Heart right ventricle (tissue), 16 donors: ENCODE measurements at regions not wholly inside any gene's neighbourhood (a gene's known extent, or its start where the extent isn't known, plus 50 kb on each side); places are given as distances from the start of the nearest gene placed in this dataset.
"Not testable (repeated sequence)": the region's sequence is repeated elsewhere in the genome, so short reads cannot be mapped to it uniquely, and the experiment has no call there.

ENCODE experiments used
- ATAC-seq, 8 donors: fragments of 200-7000 bp; cut with Tn5 transposase; one replicate each; pipeline ENCODE4 v1.9.1; 2020; ENCODE audit warnings: mild to moderate bottlenecking in 8 of 8, moderate library complexity in 8 of 8, moderate number of reproducible peaks in 1 of 8
- DNase-seq, 2 donors: peaks; one replicate each; pipeline ENCODE4 v3.0.0-alpha.2; 2020
- H3K27ac ChIP-seq, 10 donors: fragments of 200-600 bp; sonication (generic) in 2 of 10; one replicate each; pipeline versions ENCODE4 v1.5.0 to v1.8.0; 2020 to 2022; ENCODE audit warnings: mild to moderate bottlenecking in 3 of 10
- H3K27me3 ChIP-seq, 7 donors: fragments of 200-600 bp; one replicate each; pipeline ENCODE4 v1.8.0; 2021 to 2022; ENCODE audit warnings: mild to moderate bottlenecking in 2 of 7
- H3K36me3 ChIP-seq, 9 donors: fragments of 200-600 bp; sonication (generic) in 1 of 9; one replicate each; pipeline versions ENCODE4 v1.5.0 to v1.8.0; 2020 to 2022; ENCODE audit warnings: mild to moderate bottlenecking in 2 of 9
- H3K4me1 ChIP-seq, 9 donors: fragments of 200-600 bp; sonication (generic) in 1 of 9; one replicate each; pipeline versions ENCODE4 v1.5.0 to v1.8.0; 2020 to 2022; ENCODE audit warnings: mild to moderate bottlenecking in 4 of 9
- H3K4me3 ChIP-seq, 10 donors: fragments of 200-600 bp; sonication (generic) in 2 of 10; one replicate each; pipeline versions ENCODE4 v1.5.0 to v1.8.0; 2020 to 2022; ENCODE audit warnings: mild to moderate bottlenecking in 7 of 10, moderate library complexity in 2 of 10
- H3K9me3 ChIP-seq, 11 donors: fragments of 200-600 bp in 10 of 11; sonication (generic) in 2 of 11; one replicate each; pipeline versions ENCODE4 v1.5.0 to v1.8.0; 2013 to 2022; ENCODE audit warnings: mild to moderate bottlenecking in 2 of 11, control low read depth in 1 of 11, moderate library complexity in 1 of 11
- WGBS, 2 donors: extraction: QIAGEN DNeasy Blood & Tissue Kit; methylation state at CpG; one replicate each; pipeline ENCODE4 v1.1.7; 2013; ENCODE audit warnings: inconsistent platforms in 1 of 2; 5-methylcytosine and 5-hydroxymethylcytosine counted together
- intact Hi-C, 10 donors: fragments of 100-400 bp; cut with DNase I; formaldehyde crosslinking; loops; one replicate each; pipeline versions ENCODE4 v1.11.1 to v1.14.2; 2022
- TF ChIP-seq, protein P1 (sequence below), 9 donors: fragments of 200-600 bp; sonication (generic) in 2 of 9; IDR thresholded peaks; one replicate each; pipeline versions ENCODE4 v1.5.0 to v1.8.0; 2021 to 2022; ENCODE audit warnings: antibody characterized with exemption in 9 of 9, mild to moderate bottlenecking in 5 of 9, moderate library complexity in 1 of 9
- donor health status: Arrhythmogenic right ventricular cardiomyopathy.
- donor health status: ischemic (EF 13 %, LVEDD 7.1; RV severe dilation, severe dysfunction).
- donor health status: healthy with polysubstance abuse.
- donor health status: DM: no; HTN: yes; CAD: no.
- donor health status: DM: no; HTN: no; CAD: no.
- donor health status: ischemic (EF 25% LVEDD 6.9; RV normal size, moderate dysfunction).
- donor health status: ischemic (EF 25% LVEDD 5.7; RV mildly dilated, moderate dysfunction).
- donor health status: healthy.
- donor health status: DM: yes; HTN: yes; CAD: no.
- donor health status: Ischemic cardiomyopathy.
- donor health status: ischemic (EF 35%, LVEDD 5.7; RV mildly dilated, moderate dysfunction).
- donor health status: nonischemic (EF 11% LVEDD 7.7; RV severe dilation, severe dysfunction).
- donor health status: DM: yes; HTN: yes; CAD: no.
- donor health status: PGD.
- donor health status: ischemic (EF 29% LVEDD 5.4; RV normal size, mild dysfunction).
- donor health status: nonischemic (EF 23%, LVEDD 6.1; RV moderate dilation, normal function).

DNA sequence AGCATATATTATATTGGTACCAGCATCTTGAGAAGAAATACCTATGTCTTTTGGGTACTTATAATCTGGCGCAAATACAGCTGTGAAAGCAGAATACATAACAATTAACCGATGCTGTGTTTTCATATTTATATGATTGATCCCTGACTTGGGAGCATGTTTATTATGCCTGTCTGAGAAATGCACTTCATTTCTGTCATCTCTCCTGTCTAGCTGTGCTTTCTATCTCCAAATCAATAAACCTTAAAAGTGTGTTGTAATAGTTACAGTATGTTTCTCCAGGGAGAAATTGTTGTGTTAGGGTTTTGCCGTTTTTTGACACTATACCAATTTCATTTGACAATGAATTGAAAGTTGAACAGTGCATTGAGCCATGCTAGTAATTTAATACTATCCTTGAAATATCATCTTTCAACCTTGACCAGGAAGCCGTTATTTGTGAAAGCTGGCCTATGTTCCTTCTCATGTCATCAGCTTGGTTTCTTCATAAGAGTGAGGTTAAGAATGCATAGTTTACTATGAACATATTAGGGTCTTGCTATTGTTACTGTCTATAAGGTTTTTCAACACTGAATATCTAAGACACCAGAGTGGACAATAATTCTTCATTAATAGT, 206.2 kb upstream of the PCDH18 start:
- Histone ChIP-seq H3K36me3 (no peaks in the 10 kb centered on the region), H3K9me3 (peaks cover 0 to 2% (median 0%) of the 10 kb centered on the region in 11 donors), H3K27me3 (no peaks in the 10 kb centered on the region), H3K27ac (no peak overlapping the region), H3K4me1 (no peaks in the 10 kb centered on the region), H3K4me3 (no peak overlapping the region)
- TF ChIP-seq, protein P1, sequence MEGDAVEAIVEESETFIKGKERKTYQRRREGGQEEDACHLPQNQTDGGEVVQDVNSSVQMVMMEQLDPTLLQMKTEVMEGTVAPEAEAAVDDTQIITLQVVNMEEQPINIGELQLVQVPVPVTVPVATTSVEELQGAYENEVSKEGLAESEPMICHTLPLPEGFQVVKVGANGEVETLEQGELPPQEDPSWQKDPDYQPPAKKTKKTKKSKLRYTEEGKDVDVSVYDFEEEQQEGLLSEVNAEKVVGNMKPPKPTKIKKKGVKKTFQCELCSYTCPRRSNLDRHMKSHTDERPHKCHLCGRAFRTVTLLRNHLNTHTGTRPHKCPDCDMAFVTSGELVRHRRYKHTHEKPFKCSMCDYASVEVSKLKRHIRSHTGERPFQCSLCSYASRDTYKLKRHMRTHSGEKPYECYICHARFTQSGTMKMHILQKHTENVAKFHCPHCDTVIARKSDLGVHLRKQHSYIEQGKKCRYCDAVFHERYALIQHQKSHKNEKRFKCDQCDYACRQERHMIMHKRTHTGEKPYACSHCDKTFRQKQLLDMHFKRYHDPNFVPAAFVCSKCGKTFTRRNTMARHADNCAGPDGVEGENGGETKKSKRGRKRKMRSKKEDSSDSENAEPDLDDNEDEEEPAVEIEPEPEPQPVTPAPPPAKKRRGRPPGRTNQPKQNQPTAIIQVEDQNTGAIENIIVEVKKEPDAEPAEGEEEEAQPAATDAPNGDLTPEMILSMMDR (IDR thresholded peaks at IDR 0.05), result no peak
- 77 to 78% methylated on average over 4 of the region's 4 CpGs for WGBS, 2 donors
- ATAC-seq, result no peak
- intact Hi-C loops, result no loop called here
- DNase-seq, result no peak

DNA sequence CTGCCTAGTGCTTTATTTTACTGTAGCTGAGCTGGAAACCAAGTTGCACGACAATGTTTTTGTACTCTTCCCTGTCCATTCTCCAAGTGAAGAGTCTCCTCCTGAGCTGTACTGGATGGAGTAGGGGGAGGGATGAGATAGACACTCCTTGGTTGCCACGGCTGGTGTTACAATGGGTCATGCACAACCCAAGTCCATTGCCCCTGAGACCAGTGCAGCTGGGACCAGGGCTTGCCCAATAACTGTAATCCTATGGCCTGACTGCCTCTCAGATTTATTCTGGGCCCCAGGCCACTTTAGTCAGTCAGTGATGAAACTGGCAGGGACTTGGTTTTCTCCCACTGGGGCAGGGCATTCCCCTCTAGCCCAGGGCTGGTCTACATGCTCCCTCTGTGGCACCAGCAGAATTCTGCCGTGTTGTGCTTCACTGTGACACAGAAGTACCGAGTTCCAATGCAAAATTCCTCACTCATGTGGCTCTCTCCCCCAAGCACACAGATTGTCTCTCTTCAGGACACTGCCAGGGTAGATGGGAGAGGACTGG, 203.3 kb upstream of the PCDH18 start:
- peak in 1 of 8 donors; percentile 61 for ATAC-seq
- peak in 1 of 2 donors; percentile 6 for DNase-seq
- 81 to 82% methylated on average over 4 of the region's 4 CpGs for WGBS, 2 donors
- intact Hi-C loops, result no loop called here
- peaks cover 0 to 29% (median 13%) of the 10 kb centered on the region in 11 donors for H3K9me3 ChIP-seq
- no peaks in the 10 kb centered on the region for H3K4me1 ChIP-seq
- H3K36me3 ChIP-seq, result no peaks in the 10 kb centered on the region
- TF ChIP-seq, protein P1 (IDR thresholded peaks at IDR 0.05), result no peak
- no peak overlapping the region for H3K4me3 ChIP-seq
- no peak overlapping the region for H3K27ac ChIP-seq
- no peaks in the 10 kb centered on the region for H3K27me3 ChIP-seq

DNA sequence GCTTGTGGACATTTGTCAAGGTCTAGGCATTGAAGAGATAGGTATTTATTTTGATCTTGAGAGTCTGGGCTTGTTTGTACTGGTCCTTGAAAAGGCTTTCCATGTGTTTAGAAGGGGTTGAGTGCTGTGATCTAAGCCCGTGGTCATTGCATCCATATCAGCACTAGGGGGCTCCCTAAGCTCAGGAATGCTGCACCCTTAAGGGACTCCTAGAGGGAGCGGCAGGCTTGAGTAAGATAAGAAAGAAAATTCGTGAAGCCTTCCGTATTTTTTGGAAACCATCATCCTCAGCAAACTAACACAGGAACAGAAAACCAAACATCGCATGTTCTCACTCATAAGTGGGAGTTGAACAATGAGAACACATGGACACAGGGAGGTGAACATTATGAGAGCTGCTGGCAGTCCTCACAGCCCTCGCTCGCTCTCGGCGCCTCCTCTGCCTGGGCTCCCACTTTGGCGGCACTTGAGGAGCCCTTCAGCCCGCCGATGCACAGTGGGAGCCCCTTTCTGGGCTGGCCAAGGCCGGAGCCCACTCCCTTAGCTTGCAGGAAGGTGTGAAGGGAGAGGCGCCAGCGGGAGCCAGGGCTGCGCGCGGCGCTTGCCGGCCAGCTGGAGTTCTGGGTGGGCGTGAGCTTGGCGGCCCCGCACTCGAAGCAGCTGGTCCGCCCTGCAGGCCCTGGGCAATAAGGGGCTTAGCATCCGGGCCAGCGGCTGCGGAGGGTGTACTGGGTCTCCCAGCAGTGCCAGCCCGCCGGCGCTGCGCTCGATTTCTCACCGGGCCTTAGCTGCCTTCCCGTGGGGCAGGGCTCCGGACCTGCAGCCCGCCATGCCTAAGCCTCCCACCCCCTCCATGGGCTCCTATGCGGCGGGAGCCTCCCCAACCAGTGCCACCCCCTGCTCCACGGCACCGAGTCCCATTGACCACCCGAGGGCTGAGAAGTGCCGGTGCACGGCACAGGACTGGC, 201.2 kb upstream of the PCDH18 start:
- H3K27me3 ChIP-seq, H3K4me1 ChIP-seq, DNase-seq, H3K4me3 ChIP-seq, H3K27ac ChIP-seq, ATAC-seq, H3K36me3 ChIP-seq, intact Hi-C loops: not testable (repeated sequence)
- 92 to 94% methylated on average over 42 to 44 of the region's 44 CpGs for WGBS, 2 donors
- TF ChIP-seq, protein P1 (IDR thresholded peaks at IDR 0.05), result peak in 1 of 9 donors; percentile 18
- H3K9me3 ChIP-seq, result peaks cover 0 to 33% (median 13%) of the 10 kb centered on the region in 11 donors

DNA sequence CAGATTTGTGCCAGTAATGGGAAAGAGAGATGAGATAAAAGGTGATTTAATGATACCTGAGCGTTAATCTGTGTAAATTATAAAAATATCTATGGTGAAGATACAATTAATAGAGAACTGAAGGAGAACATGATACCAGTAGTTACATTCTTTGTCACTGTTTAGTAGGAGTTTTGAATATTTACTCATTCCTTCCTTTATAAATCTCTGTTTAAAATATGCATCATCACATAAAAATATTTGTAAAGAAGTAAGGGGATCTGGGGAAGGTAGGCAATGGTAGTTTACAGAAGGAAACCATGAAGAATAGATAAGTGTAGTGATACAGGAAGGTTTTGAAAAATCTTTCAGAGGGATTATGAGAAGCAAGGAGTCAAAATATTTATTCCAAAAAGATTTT, 190.6 kb upstream of the PCDH18 start:
- TF ChIP-seq, protein P1 (IDR thresholded peaks at IDR 0.05), result no peak
- no peak for DNase-seq
- Histone ChIP-seq H3K27me3 (no peaks in the 10 kb centered on the region), H3K9me3 (peaks cover 0 to 11% (median 0%) of the 10 kb centered on the region in 11 donors), H3K27ac (no peak overlapping the region), H3K36me3 (no peaks in the 10 kb centered on the region), H3K4me1 (no peaks in the 10 kb centered on the region), H3K4me3 (no peak overlapping the region)
- ATAC-seq, result no peak
- WGBS, 2 donors, result 80 to 94% methylated on average over 1 of the region's 1 CpG
- intact Hi-C loops, result no loop called here
